ENCODE measurements at regions not wholly inside any gene's neighbourhood (a gene's known extent, or its start where the extent isn't known, plus 50 kb on each side); places are given as distances from the start of the nearest gene placed in this dataset.

DNA sequence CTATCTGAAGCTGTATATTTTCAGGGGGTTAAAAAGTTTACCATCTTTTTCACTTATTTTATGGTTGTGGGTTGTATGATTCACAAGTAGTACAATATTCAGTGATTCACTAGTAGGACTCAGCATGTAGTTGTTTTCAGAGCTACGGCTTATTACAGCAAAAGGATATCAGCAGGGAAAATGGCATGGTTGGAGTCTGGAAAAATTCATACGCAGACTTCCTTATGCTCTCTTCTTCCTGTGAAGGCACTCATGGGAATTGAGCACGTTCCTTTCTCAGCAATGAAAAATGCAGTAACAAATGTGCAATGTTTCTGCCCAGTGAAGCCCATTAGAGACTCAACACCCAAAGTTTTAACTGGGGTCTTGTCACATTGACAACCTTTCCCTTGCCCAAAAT is 250.5 kb downstream of the KCNN2 start:
- H3K4me2 ChIP-seq: no peak overlapping the region
- H3K36me3 ChIP-seq: no peaks in the 10 kb centered on the region
- H3K27ac ChIP-seq: no peak overlapping the region
- no peaks in the 10 kb centered on the region for H3K27me3 ChIP-seq
- 0 out of 22 replicates have a peak, but pooled peaks cover 0 to 6% (median 0%) of the 10 kb centered on the region in 11 experiments for H3K9me3 ChIP-seq (replicated peaks in 1 of 11)
- H3K9ac ChIP-seq: no peak overlapping the region
- H4K20me1 ChIP-seq: no peaks in the 10 kb centered on the region
- no peaks in the 10 kb centered on the region for H3K4me1 ChIP-seq
- TF ChIP-seq Cebpa-rat (IDR thresholded peaks at IDR 0.05): no peak
- no peak overlapping the region for H3K4me3 ChIP-seq

DNA sequence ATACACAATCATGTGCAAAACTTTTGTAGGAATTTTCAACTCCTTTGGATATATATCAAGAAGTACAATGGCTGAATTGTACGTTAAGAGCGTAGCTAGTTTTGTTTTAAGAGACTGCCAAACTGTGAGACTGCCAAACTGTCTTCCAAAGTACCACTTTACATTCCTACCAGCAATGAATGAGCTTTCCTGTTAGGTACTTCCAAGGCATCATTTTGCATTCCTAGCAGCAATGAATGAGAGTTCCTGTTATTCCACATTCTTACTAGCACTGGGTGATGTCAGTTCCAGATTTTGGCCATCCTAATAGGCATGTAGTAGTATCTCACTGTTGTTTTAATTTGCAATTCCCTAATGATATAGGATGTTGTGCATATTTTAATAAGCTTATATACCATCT is 219.3 kb downstream of the KCNN2 start:
- Histone ChIP-seq H3K36me3 (no peaks in the 10 kb centered on the region), H3K9me3 (replicated peaks in 1 of 11) (peaks cover 9 to 15% (median 13%) of the 10 kb centered on the region in 11 experiments; a peak in 20 of 22 replicates), H3K4me2 (no peak overlapping the region), H3K4me3 (no peak overlapping the region), H3K9ac (no peak overlapping the region), H3K4me1 (no peaks in the 10 kb centered on the region), H3K27ac (no peak overlapping the region), H3K27me3 (no peaks in the 10 kb centered on the region), H4K20me1 (no peaks in the 10 kb centered on the region)
- no peak for TF ChIP-seq Cebpa-rat (IDR thresholded peaks at IDR 0.05)

DNA sequence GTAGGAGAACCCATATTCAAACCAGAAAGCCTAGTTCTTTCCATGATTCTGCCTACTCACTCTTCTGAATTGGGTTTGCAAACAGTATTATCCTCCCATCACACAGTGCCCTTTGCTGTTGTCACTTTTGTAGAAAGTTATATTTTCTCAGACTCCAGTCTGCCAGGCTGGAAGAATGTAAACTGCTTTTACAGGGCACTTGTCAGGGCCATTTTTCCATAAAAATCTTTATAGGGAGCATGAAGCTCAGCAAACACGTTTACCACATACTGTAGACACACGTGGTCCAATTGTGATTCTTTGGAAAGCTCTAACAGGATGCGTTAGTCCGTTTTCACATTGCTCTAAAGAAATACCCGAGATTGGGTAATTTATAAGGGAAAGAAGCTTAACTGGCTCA is 204.0 kb downstream of the KCNN2 start:
- no peak overlapping the region for H3K9ac ChIP-seq
- no peak overlapping the region for H3K4me3 ChIP-seq
- no peak overlapping the region for H3K27ac ChIP-seq
- H4K20me1 ChIP-seq: no peaks in the 10 kb centered on the region
- no peaks in the 10 kb centered on the region for H3K4me1 ChIP-seq
- no peaks in the 10 kb centered on the region for H3K36me3 ChIP-seq
- H3K27me3 ChIP-seq: no peaks in the 10 kb centered on the region
- peaks cover 0 to 7% (median 0%) of the 10 kb centered on the region in 11 experiments; a peak in 2 of 22 replicates for H3K9me3 ChIP-seq (replicated peaks in 1 of 11)
- no peak overlapping the region for H3K4me2 ChIP-seq
- TF ChIP-seq Cebpa-rat (IDR thresholded peaks at IDR 0.05): no peak

DNA sequence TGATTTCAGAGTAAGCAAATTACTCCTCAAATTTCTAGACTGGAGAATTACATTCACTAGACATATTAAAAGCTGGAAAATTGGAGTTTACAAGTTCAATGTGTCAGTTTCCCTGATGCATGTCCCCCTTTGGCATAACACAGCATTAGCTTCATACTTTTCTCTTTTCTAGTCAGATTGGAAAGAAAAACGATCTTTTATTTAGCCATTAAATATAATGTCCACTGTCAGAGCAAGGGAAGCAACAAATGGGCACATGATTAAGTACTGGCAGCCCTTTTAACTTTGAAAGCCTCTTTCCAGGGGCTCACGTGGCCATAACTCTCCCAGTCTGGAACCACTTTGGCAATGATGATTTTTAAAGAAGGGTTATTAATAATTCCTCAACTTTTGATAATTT is 203.3 kb downstream of the KCNN2 start:
- Histone ChIP-seq H3K36me3 (no peaks in the 10 kb centered on the region), H3K9me3 (replicated peaks in 1 of 11) (peaks cover 0 to 7% (median 0%) of the 10 kb centered on the region in 11 experiments; a peak in 2 of 22 replicates), H4K20me1 (no peaks in the 10 kb centered on the region), H3K4me3 (no peak overlapping the region), H3K27ac (no peak overlapping the region), H3K9ac (no peak overlapping the region), H3K27me3 (no peaks in the 10 kb centered on the region), H3K4me1 (no peaks in the 10 kb centered on the region), H3K4me2 (no peak overlapping the region)
- no peak for TF ChIP-seq Cebpa-rat (IDR thresholded peaks at IDR 0.05)

DNA sequence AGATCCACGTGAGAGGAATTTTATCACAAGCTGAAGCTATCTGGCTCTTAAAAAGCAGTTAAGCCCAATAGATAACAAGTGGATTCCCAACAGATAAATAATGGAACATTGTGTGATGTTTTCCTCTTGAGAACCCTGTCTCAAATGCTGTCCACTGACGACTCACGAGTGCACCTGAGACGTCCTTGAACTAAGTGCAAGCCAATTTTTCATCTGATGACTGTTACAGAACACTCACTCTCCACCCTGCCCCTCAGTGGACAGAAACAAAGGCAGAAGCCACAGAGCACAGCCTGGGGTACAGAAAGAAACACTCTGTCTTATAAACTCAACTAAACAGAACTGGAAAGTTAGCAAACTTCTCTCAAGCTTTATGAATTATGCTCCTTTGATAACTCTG is 199.5 kb downstream of the KCNN2 start:
- no peak overlapping the region for H3K4me2 ChIP-seq
- H3K27me3 ChIP-seq: no peaks in the 10 kb centered on the region
- no peaks in the 10 kb centered on the region for H3K36me3 ChIP-seq
- no peaks in the 10 kb centered on the region for H3K9me3 ChIP-seq (replicated peaks in 1 of 11)
- no peaks in the 10 kb centered on the region for H4K20me1 ChIP-seq
- no peaks in the 10 kb centered on the region for H3K4me1 ChIP-seq
- no peak overlapping the region for H3K4me3 ChIP-seq
- no peak overlapping the region for H3K9ac ChIP-seq
- H3K27ac ChIP-seq: no peak overlapping the region
- no peak for TF ChIP-seq Cebpa-rat (IDR thresholded peaks at IDR 0.05)

All from BLaER1 treated with 17β-estradiol and CSF1 and Interleukin-3, amounts not matched to agents 10 nM and 100 nM (cell line).